ENCODE measurements at regions not wholly inside any gene's neighbourhood (a gene's known extent, or its start where the extent isn't known, plus 50 kb on each side); places are given as distances from the start of the nearest gene placed in this dataset.
"Not testable (repeated sequence)": the region's sequence is repeated elsewhere in the genome, so short reads cannot be mapped to it uniquely, and the experiment has no call there.

DNA sequence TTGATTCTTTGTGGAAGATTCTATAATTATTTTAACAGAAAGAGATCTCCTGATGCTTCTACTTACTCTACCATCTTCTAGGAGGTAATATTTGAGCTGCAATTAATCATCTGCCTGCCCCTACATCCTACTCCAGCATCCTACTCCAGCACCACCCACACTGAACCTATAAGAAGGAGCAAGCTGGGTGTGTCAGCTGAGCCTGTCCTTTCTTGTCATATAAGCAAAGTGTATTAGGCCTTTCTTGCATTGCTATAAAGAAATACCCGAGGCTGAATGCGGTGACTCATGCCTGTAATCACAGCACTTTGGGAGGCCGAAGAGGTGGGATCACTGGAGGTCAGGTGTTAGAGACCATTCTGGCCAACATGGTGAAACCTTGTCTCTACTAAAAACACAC, 84.2 kb upstream of the ARG1 start:
- H3K9me2 ChIP-seq (replicated peaks; ENCODE audit: low read depth, low read length): no peaks in the 10 kb centered on the region
- H3K4me2 ChIP-seq (ENCODE audit: low read depth, low read length, poor library complexity, severe bottlenecking): no peak overlapping the region
- no peaks in the 10 kb centered on the region for H4K20me1 ChIP-seq (ENCODE audit: insufficient read depth, low read length, poor library complexity, severe bottlenecking)
- H3K79me2 ChIP-seq (ENCODE audit: insufficient read depth, low read length): no peaks in the 10 kb centered on the region
- TF ChIP-seq, protein P1, sequence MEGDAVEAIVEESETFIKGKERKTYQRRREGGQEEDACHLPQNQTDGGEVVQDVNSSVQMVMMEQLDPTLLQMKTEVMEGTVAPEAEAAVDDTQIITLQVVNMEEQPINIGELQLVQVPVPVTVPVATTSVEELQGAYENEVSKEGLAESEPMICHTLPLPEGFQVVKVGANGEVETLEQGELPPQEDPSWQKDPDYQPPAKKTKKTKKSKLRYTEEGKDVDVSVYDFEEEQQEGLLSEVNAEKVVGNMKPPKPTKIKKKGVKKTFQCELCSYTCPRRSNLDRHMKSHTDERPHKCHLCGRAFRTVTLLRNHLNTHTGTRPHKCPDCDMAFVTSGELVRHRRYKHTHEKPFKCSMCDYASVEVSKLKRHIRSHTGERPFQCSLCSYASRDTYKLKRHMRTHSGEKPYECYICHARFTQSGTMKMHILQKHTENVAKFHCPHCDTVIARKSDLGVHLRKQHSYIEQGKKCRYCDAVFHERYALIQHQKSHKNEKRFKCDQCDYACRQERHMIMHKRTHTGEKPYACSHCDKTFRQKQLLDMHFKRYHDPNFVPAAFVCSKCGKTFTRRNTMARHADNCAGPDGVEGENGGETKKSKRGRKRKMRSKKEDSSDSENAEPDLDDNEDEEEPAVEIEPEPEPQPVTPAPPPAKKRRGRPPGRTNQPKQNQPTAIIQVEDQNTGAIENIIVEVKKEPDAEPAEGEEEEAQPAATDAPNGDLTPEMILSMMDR (conservative IDR thresholded peaks at IDR 0.05; ENCODE audit: low read length): no peak
- no peak for TF ChIP-seq EZH2phosphoT487 (IDR thresholded peaks at IDR 0.05; ENCODE audit: borderline replicate concordance)
- no peaks in the 10 kb centered on the region for H3K4me1 ChIP-seq (ENCODE audit: insufficient read depth, low read length, poor library complexity, severe bottlenecking)
- H3K9ac ChIP-seq (ENCODE audit: low read depth, low read length, poor library complexity, severe bottlenecking): no peak overlapping the region
- no peaks in the 10 kb centered on the region for H3F3A ChIP-seq (ENCODE audit: low read depth)
- H3K36me3 ChIP-seq (ENCODE audit: insufficient read depth, low read length): no peaks in the 10 kb centered on the region
- H3K9me3 ChIP-seq (ENCODE audit: insufficient read depth, low read depth, low read length): no peaks in the 10 kb centered on the region
- no peak overlapping the region for H2AFZ ChIP-seq (ENCODE audit: low read length)
- no peaks in the 10 kb centered on the region for H3K27me3 ChIP-seq (ENCODE audit: insufficient read depth, low read length, poor library complexity, severe bottlenecking)
- H3K4me3 ChIP-seq (ENCODE audit: low read length, poor library complexity, severe bottlenecking): no peak overlapping the region

DNA sequence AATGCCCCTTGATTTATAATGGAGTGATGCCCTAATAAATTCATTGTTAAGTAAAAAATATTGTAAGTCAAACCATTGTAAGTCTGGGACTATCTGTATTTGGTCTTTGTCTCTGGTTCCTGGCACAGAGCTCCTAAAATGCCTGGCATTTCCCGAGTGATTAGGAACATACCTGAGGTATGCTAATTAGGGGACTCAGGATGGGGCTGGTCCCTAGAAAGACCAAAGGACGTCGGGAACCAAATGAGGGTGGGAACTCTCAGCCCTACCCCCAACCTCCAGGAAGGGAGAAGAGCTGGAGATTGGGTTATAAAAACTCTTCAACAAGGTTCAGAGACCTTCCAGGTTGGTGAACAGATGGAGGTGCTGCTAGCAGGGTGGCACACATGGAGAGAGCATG, 82.6 kb upstream of the ARG1 start:
- H3K9ac ChIP-seq (ENCODE audit: low read depth, low read length, poor library complexity, severe bottlenecking): no peak overlapping the region
- no peak overlapping the region for H2AFZ ChIP-seq (ENCODE audit: low read length)
- H3K79me2 ChIP-seq (ENCODE audit: insufficient read depth, low read length): no peaks in the 10 kb centered on the region
- no peaks in the 10 kb centered on the region for H4K20me1 ChIP-seq (ENCODE audit: insufficient read depth, low read length, poor library complexity, severe bottlenecking)
- no peaks in the 10 kb centered on the region for H3K27me3 ChIP-seq (ENCODE audit: insufficient read depth, low read length, poor library complexity, severe bottlenecking)
- no peaks in the 10 kb centered on the region for H3K36me3 ChIP-seq (ENCODE audit: insufficient read depth, low read length)
- no peaks in the 10 kb centered on the region for H3F3A ChIP-seq (ENCODE audit: low read depth)
- H3K9me3 ChIP-seq (ENCODE audit: insufficient read depth, low read depth, low read length): no peaks in the 10 kb centered on the region
- H3K9me2 ChIP-seq (replicated peaks; ENCODE audit: low read depth, low read length): no peaks in the 10 kb centered on the region
- H3K4me1 ChIP-seq (ENCODE audit: insufficient read depth, low read length, poor library complexity, severe bottlenecking): no peaks in the 10 kb centered on the region
- H3K4me3 ChIP-seq (ENCODE audit: low read length, poor library complexity, severe bottlenecking): no peak overlapping the region
- TF ChIP-seq EZH2phosphoT487 (IDR thresholded peaks at IDR 0.05; ENCODE audit: borderline replicate concordance): no peak
- TF ChIP-seq, protein P1 (conservative IDR thresholded peaks at IDR 0.05; ENCODE audit: low read length): no peak
- H3K4me2 ChIP-seq (ENCODE audit: low read depth, low read length, poor library complexity, severe bottlenecking): no peak overlapping the region

DNA sequence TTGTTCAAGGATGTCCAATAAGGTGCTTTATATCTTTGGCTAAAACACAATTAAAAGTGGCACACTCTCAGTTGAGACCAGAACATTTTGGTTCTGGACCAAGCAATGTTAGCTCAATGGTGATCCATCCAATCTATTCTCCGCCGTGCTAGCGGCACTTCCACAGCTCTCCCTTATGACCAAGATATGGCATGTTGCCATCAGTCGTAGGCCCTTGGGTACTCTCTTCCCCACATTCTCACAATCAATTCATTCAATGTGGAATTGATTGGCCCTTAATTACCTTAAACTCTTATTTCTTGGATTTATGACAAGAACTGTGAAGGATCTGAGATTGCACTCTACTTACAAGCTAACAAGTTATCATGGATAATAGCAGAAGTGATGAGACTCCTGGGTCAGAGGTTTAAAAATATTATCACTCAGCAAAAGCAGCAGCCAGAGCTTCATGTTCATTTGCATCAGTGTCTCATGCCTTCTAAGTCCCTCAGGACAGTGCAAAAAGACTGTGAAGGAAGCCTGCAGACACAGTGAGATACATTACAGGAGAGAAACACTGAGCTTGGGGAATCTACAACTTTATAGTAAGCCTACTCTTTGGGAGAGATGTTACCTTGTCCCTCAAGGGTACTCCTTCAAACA, 80.0 kb upstream of the ARG1 start:
- H3K4me2 ChIP-seq (ENCODE audit: low read depth, low read length, poor library complexity, severe bottlenecking): no peak overlapping the region
- H3K9me3 ChIP-seq (ENCODE audit: insufficient read depth, low read depth, low read length): no peaks in the 10 kb centered on the region
- H3K4me1 ChIP-seq (ENCODE audit: insufficient read depth, low read length, poor library complexity, severe bottlenecking): no peaks in the 10 kb centered on the region
- no peaks in the 10 kb centered on the region for H3K9me2 ChIP-seq (replicated peaks; ENCODE audit: low read depth, low read length)
- H3K36me3 ChIP-seq (ENCODE audit: insufficient read depth, low read length): no peaks in the 10 kb centered on the region
- H4K20me1 ChIP-seq (ENCODE audit: insufficient read depth, low read length, poor library complexity, severe bottlenecking): no peaks in the 10 kb centered on the region
- H3F3A ChIP-seq (ENCODE audit: low read depth): no peaks in the 10 kb centered on the region
- no peaks in the 10 kb centered on the region for H3K27me3 ChIP-seq (ENCODE audit: insufficient read depth, low read length, poor library complexity, severe bottlenecking)
- no peak for TF ChIP-seq EZH2phosphoT487 (IDR thresholded peaks at IDR 0.05; ENCODE audit: borderline replicate concordance)
- TF ChIP-seq, protein P1 (conservative IDR thresholded peaks at IDR 0.05; ENCODE audit: low read length): no peak
- H2AFZ ChIP-seq (ENCODE audit: low read length): no peak overlapping the region
- H3K4me3 ChIP-seq (ENCODE audit: low read length, poor library complexity, severe bottlenecking): no peak overlapping the region
- no peaks in the 10 kb centered on the region for H3K79me2 ChIP-seq (ENCODE audit: insufficient read depth, low read length)
- H3K9ac ChIP-seq (ENCODE audit: low read depth, low read length, poor library complexity, severe bottlenecking): no peak overlapping the region

DNA sequence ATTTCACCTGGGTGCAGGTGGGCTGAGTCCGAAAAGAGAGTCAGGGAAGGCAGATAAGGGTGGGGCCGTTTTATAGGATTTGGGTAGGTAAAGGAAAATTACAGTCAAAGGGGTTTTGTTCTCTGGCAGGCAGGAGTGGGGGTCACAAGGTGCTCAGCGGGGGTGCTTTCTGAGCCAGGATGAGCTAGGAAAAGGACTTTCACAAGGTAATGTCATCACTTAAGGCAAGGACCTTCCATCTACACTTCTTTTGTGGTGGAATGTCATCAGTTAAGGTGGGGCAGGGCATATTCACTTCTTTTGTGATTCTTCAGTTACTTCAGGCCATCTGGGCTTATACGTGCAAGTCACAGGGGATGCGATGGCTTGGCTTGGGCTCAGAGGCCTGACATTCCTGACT, 68.6 kb upstream of the ARG1 start:
- not testable (repeated sequence) for H3K4me2 ChIP-seq (ENCODE audit: low read depth, low read length, poor library complexity, severe bottlenecking)

More for the DNA sequence above, 68.6 kb upstream of the ARG1 start:
- not testable (repeated sequence) for H3K27me3 ChIP-seq (ENCODE audit: insufficient read depth, low read length, poor library complexity, severe bottlenecking); H3K9ac ChIP-seq (ENCODE audit: low read depth, low read length, poor library complexity, severe bottlenecking); H3F3A ChIP-seq (ENCODE audit: low read depth); H3K79me2 ChIP-seq (ENCODE audit: insufficient read depth, low read length); H3K36me3 ChIP-seq (ENCODE audit: insufficient read depth, low read length); H2AFZ ChIP-seq (ENCODE audit: low read length); H3K9me3 ChIP-seq (ENCODE audit: insufficient read depth, low read depth, low read length); H3K9me2 ChIP-seq (replicated peaks; ENCODE audit: low read depth, low read length); H3K4me3 ChIP-seq (ENCODE audit: low read length, poor library complexity, severe bottlenecking); H3K4me1 ChIP-seq (ENCODE audit: insufficient read depth, low read length, poor library complexity, severe bottlenecking); H4K20me1 ChIP-seq (ENCODE audit: insufficient read depth, low read length, poor library complexity, severe bottlenecking)

Measured in Loucy (cell line).